Cardiac muscle cell (in vitro differentiated cells and primary cell): ENCODE measurements at regions not wholly inside any gene's neighbourhood (a gene's known extent, or its start where the extent isn't known, plus 50 kb on each side); places are given as distances from the start of the nearest gene placed in this dataset.

Experiments
- DNase-seq, 2 donors: peaks; one replicate each; pipeline versions ENCODE4 v3.0.0 to v3.0.0-alpha.2; 2010 to 2017; ENCODE audit warnings: low read depth in 1 of 2, low spot score in 1 of 2
- H3K27ac ChIP-seq: fragments of 200-600 bp; sonication (generic); 2 replicates; pipeline ENCODE4 v1.5.1; 2016
- H3K27me3 ChIP-seq: fragments of 200-600 bp; sonication (generic); 2 replicates; pipeline ENCODE4 v1.6.0; 2016; ENCODE audit warnings: control low read depth
- H3K36me3 ChIP-seq: fragments of 200-600 bp; sonication (generic); 2 replicates; pipeline ENCODE4 v1.5.1; 2016; ENCODE audit warnings: control low read depth
- H3K4me1 ChIP-seq: fragments of 200-600 bp; sonication (generic); 2 replicates; pipeline ENCODE4 v1.8.1; 2017; ENCODE audit warnings: low read depth, mild to moderate bottlenecking, mixed run types
- H3K4me3 ChIP-seq: fragments of 200-600 bp; sonication (generic); 2 replicates; pipeline ENCODE4 v1.5.1; 2016; ENCODE audit warnings: mild to moderate bottlenecking
- H3K9me3 ChIP-seq: fragments of 200-600 bp; sonication (generic); 2 replicates; pipeline ENCODE4 v1.5.1; 2017; ENCODE audit warnings: low read depth, mild to moderate bottlenecking, control low read depth
- CTCF ChIP-seq: IDR thresholded peaks from 2 replicates; pipeline ENCODE4 v1.5.1; 2012; ENCODE audit warnings: low read depth, mild to moderate bottlenecking, low read length

GRCh38 chr12:78531831-78532458 lies 332.6 kb upstream of the SYT1 start:
- no peak overlapping the region for H3K27ac ChIP-seq

GRCh38 chr12:78534311-78534710 lies 330.3 kb upstream of the SYT1 start:
- no peak for DNase-seq
- Histone ChIP-seq H3K9me3 (no peaks in the 10 kb centered on the region), H3K27ac (no peak overlapping the region), H3K4me1 (no peaks in the 10 kb centered on the region), H3K4me3 (no peak overlapping the region), H3K36me3 (no peaks in the 10 kb centered on the region), H3K27me3 (no peaks in the 10 kb centered on the region)
- no peak for TF ChIP-seq CTCF

More at GRCh38 chr12:78531831-78532458, 332.6 kb upstream of the SYT1 start:
- Histone ChIP-seq H3K27me3 (no peaks in the 10 kb centered on the region), H3K36me3 (no peaks in the 10 kb centered on the region), H3K4me3 (no peak overlapping the region), H3K9me3 (no peaks in the 10 kb centered on the region), H3K4me1 (no peaks in the 10 kb centered on the region)
- DNase-seq = no peak
- TF ChIP-seq CTCF = no peak

- H3K36me3 ChIP-seq = no peaks in the 10 kb centered on the region
- no peak for DNase-seq
- H3K27ac ChIP-seq = no peak overlapping the region
- H3K4me3 ChIP-seq = no peak overlapping the region
- no peaks in the 10 kb centered on the region for H3K27me3 ChIP-seq
- H3K9me3 ChIP-seq = no peaks in the 10 kb centered on the region
- no peaks in the 10 kb centered on the region for H3K4me1 ChIP-seq
- no peak for TF ChIP-seq CTCF
Observed at GRCh38 chr12:78540606-78541336, 323.8 kb upstream of the SYT1 start.

- DNase-seq = no peak
- Histone ChIP-seq H3K36me3 (no peaks in the 10 kb centered on the region), H3K4me3 (no peak overlapping the region), H3K9me3 (no peaks in the 10 kb centered on the region), H3K27me3 (no peaks in the 10 kb centered on the region), H3K4me1 (peaks cover 4% of the 10 kb centered on the region), H3K27ac (no peak overlapping the region)
- no peak for TF ChIP-seq CTCF
Observed at GRCh38 chr12:78550831-78551230, 313.7 kb upstream of the SYT1 start.

GRCh38 chr12:78555802-78556201 lies 308.8 kb upstream of the SYT1 start:
- Histone ChIP-seq H3K36me3 (no peaks in the 10 kb centered on the region), H3K4me1 (peaks cover 4% of the 10 kb centered on the region), H3K9me3 (no peaks in the 10 kb centered on the region), H3K4me3 (no peak overlapping the region), H3K27ac (no peak overlapping the region), H3K27me3 (no peaks in the 10 kb centered on the region)
- DNase-seq = no peak
- TF ChIP-seq CTCF = no peak
